OCI-LY7 (cell line): ENCODE measurements at regions not wholly inside any gene's neighbourhood (a gene's known extent, or its start where the extent isn't known, plus 50 kb on each side); places are given as distances from the start of the nearest gene placed in this dataset.

Experiments
- BruUV-seq: library from RNA; stranded (reverse); fragments of 400-500 nt; replicated peaks from 2 replicates; lab custom pipeline; 2021; lab: Mats Ljungman, UMichigan
- CTCF ChIA-PET: fragments of 300-600 bp; sonication (Branson Sonifier 250); formaldehyde crosslinking; loops from one replicate; lab custom pipeline; 2022; ENCODE audit warnings: antibody characterized with exemption; ENCODE audit not compliant: unreplicated experiment; lab: Charles Lee
- POLR2A ChIA-PET: fragments of 300-600 bp; sonication (Branson Sonifier 250); formaldehyde crosslinking; loops from one replicate; lab custom pipeline; 2022; ENCODE audit warnings: antibody characterized with exemption; lab: Charles Lee
- DNase-seq: peaks from one replicate; pipeline ENCODE4 v3.0.0-alpha.2; 2015; ENCODE audit warnings: low spot score
- H2AFZ ChIP-seq: fragments of 200-600 bp; sonication (generic), shearing (Covaris generic); 2 replicates; pipeline ENCODE4 v1.6.1; 2014; ENCODE audit warnings: mild to moderate bottlenecking, antibody characterized with exemption, low read length, moderate library complexity
- H3K27ac ChIP-seq: fragments of 200-600 bp; sonication (generic); 2 replicates; pipeline ENCODE4 v1.5.1; 2014; ENCODE audit warnings: mixed run types, low read depth, mild to moderate bottlenecking, moderate library complexity, low read length, inconsistent platforms; ENCODE audit not compliant: poor library complexity, severe bottlenecking
- H3K36me3 ChIP-seq: fragments of 200-600 bp; sonication (generic); 2 replicates; pipeline ENCODE4 v1.6.1; 2014; ENCODE audit warnings: mild to moderate bottlenecking, antibody characterized with exemption, low read length, moderate library complexity, mixed read lengths; ENCODE audit not compliant: insufficient read depth
- H3K4me1 ChIP-seq: fragments of 200-600 bp; sonication (generic); 2 replicates; pipeline ENCODE4 v1.5.1; 2014; ENCODE audit warnings: mild to moderate bottlenecking, low read length; ENCODE audit not compliant: insufficient read depth, poor library complexity, severe bottlenecking
- H3K4me2 ChIP-seq: fragments of 200-600 bp; sonication (generic); 2 replicates; pipeline ENCODE4 v1.6.1; 2014; ENCODE audit warnings: mild to moderate bottlenecking, low read length
- H3K4me3 ChIP-seq: fragments of 200-600 bp; sonication (generic); 2 replicates; pipeline ENCODE4 v1.5.1; 2014; ENCODE audit warnings: mild to moderate bottlenecking, low read depth, low read length; ENCODE audit not compliant: poor library complexity, severe bottlenecking
- H3K79me2 ChIP-seq: fragments of 200-600 bp; sonication (generic); 2 replicates; pipeline ENCODE4 v1.6.1; 2016; ENCODE audit warnings: low read depth, mild to moderate bottlenecking, low read length, moderate library complexity, mixed read lengths; ENCODE audit not compliant: insufficient read depth
- H3K9me2 ChIP-seq: fragments of 200-600 bp; sonication (generic); 2 replicates; pipeline ENCODE4 v1.6.1; 2016; ENCODE audit warnings: mild to moderate bottlenecking, low read length, mixed read lengths; ENCODE audit not compliant: insufficient read depth
- H3K9me3 ChIP-seq: fragments of 200-600 bp; sonication (generic); 2 replicates; pipeline ENCODE4 v1.6.1; 2014; ENCODE audit warnings: mild to moderate bottlenecking, mixed run types, low read length, mixed read lengths
- H4K20me1 ChIP-seq: fragments of 200-600 bp; sonication (generic); 2 replicates; pipeline ENCODE4 v1.6.1; 2014; ENCODE audit warnings: mild to moderate bottlenecking, antibody characterized with exemption, low read length, moderate library complexity, mixed read lengths; ENCODE audit not compliant: insufficient read depth
- EZH2phosphoT487 ChIP-seq: fragments of 200-600 bp; sonication (generic); IDR thresholded peaks from 2 replicates; pipeline ENCODE4 v1.6.1; 2018; ENCODE audit warnings: low read depth, borderline replicate concordance, mild to moderate bottlenecking, mixed run types, antibody characterized with exemption, low read length, moderate library complexity, mixed read lengths
- intact Hi-C: fragments of 100-400 bp; cut with micrococcal nuclease; formaldehyde crosslinking; loops from one replicate; pipeline ENCODE4 v1.10.0; 2022; ENCODE audit not compliant: unreplicated experiment
- TF ChIP-seq, protein P1 (sequence below): fragments of 200-600 bp; sonication (generic); conservative IDR thresholded peaks from 2 replicates; pipeline ENCODE4 v1.5.1; 2014; ENCODE audit warnings: mild to moderate bottlenecking, antibody characterized with exemption, low read length, moderate library complexity, mixed read lengths

- no peak for TF ChIP-seq EZH2phosphoT487
- TF ChIP-seq, protein P1, sequence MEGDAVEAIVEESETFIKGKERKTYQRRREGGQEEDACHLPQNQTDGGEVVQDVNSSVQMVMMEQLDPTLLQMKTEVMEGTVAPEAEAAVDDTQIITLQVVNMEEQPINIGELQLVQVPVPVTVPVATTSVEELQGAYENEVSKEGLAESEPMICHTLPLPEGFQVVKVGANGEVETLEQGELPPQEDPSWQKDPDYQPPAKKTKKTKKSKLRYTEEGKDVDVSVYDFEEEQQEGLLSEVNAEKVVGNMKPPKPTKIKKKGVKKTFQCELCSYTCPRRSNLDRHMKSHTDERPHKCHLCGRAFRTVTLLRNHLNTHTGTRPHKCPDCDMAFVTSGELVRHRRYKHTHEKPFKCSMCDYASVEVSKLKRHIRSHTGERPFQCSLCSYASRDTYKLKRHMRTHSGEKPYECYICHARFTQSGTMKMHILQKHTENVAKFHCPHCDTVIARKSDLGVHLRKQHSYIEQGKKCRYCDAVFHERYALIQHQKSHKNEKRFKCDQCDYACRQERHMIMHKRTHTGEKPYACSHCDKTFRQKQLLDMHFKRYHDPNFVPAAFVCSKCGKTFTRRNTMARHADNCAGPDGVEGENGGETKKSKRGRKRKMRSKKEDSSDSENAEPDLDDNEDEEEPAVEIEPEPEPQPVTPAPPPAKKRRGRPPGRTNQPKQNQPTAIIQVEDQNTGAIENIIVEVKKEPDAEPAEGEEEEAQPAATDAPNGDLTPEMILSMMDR = no peak
- BruUV-seq = no TSS peak
- Histone ChIP-seq H3K9me2 (no peaks in the 10 kb centered on the region), H3K36me3 (no peaks in the 10 kb centered on the region), H3K27ac (no peak overlapping the region), H4K20me1 (no peaks in the 10 kb centered on the region), H3K4me2 (no peak overlapping the region), H3K4me1 (no peaks in the 10 kb centered on the region), H3K4me3 (no peak overlapping the region), H3K79me2 (no peaks in the 10 kb centered on the region), H3K9me3 (no peaks in the 10 kb centered on the region), H2AFZ (no peak overlapping the region)
- ChIA-PET CTCF (no interaction called here), POLR2A (no interaction called here)
- intact Hi-C loops = no loop called here
- no peak for DNase-seq
Observed at GRCh38 chr5:75952291-75952690, 130.9 kb upstream of the SV2C start.

DNA sequence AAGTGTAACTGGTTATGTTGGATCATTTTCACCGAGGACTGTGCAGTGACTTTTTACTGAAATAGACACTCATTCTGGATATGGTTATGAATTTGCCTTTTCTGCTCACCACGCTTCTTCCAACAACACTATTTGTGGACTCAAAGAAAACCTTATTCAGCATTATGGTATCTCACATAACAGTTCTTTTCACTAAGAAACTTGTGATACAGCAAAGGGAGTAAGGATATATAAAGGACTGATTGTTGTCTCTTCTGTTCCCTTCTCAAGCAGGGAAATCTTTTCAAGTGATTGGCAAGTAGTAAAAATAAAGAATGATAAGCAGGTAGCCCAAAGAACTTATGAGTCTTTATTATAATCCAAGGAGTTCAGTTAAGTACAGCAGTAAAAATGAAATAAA, 131.5 kb upstream of the SV2C start:
- no peak overlapping the region for H2AFZ ChIP-seq
- ChIA-PET POLR2A (no interaction called here), CTCF (no interaction called here)
- no peak for DNase-seq
- TF ChIP-seq EZH2phosphoT487 = no peak
- TF ChIP-seq, protein P1 = no peak
- no peaks in the 10 kb centered on the region for H4K20me1 ChIP-seq
- H3K9me2 ChIP-seq = no peaks in the 10 kb centered on the region
- no TSS peak for BruUV-seq
- H3K79me2 ChIP-seq = no peaks in the 10 kb centered on the region
- no peaks in the 10 kb centered on the region for H3K9me3 ChIP-seq
- H3K36me3 ChIP-seq = no peaks in the 10 kb centered on the region
- no peaks in the 10 kb centered on the region for H3K4me1 ChIP-seq
- intact Hi-C loops = no loop called here
- H3K27ac ChIP-seq = no peak overlapping the region
- H3K4me2 ChIP-seq = no peak overlapping the region
- H3K4me3 ChIP-seq = no peak overlapping the region

DNA sequence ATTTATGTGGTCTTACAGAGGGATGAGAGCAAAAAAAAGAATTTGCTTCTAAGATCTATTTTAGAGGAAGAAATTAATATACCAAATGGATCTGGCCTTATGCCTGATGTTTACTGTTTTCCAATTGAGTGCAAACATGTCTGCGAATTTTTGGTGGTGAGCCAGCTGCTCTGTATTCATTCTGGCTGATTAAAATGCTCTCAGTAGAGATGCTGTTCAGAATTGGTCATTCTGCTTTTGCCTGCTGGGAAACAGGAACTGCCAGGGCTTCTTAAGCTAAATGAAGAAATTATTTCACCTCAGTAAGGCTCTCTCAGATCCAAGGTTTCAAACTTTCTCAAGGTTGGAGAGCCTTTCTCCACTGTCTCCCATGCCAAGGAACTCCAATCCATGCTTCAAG, 132.0 kb upstream of the SV2C start:
- no peaks in the 10 kb centered on the region for H4K20me1 ChIP-seq
- DNase-seq = no peak
- no peaks in the 10 kb centered on the region for H3K9me2 ChIP-seq
- intact Hi-C loops = no loop called here
- no peaks in the 10 kb centered on the region for H3K36me3 ChIP-seq
- H3K4me3 ChIP-seq = no peak overlapping the region
- H2AFZ ChIP-seq = no peak overlapping the region
- no TSS peak for BruUV-seq
- no peaks in the 10 kb centered on the region for H3K4me1 ChIP-seq
- no peak overlapping the region for H3K27ac ChIP-seq
- no peak for TF ChIP-seq EZH2phosphoT487
- TF ChIP-seq, protein P1 = no peak
- ChIA-PET POLR2A (interaction anchor here (0.7 kb wide), 1 partner anchor 129 kb away, joined by 3 read pairs; no protein-coding TSS in a partner anchor), CTCF (no interaction called here)
- H3K79me2 ChIP-seq = no peaks in the 10 kb centered on the region
- no peaks in the 10 kb centered on the region for H3K9me3 ChIP-seq
- H3K4me2 ChIP-seq = no peak overlapping the region
